ENCODE measurements at regions not wholly inside any gene's neighbourhood (a gene's known extent, or its start where the extent isn't known, plus 50 kb on each side); places are given as distances from the start of the nearest gene placed in this dataset.

DNA sequence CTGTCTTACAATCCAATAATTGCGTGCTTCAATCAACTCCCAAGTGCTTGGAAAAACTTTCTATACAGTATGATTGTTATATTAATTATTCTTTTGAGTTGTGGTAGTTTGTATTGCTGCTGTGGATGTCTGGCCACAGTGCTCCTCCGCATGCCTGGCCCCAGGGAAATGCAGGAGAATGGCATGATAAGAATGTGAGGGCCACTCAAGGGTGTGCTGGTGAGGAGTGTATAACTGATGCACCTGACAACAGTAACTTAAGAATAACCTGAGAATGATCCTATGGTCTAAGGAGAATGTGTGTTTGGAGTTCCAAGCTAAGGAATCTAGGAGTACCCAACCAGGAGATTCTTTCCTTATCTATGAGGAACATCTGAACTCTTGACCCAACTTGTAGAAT lies 152.9 kb upstream of the APC start (continued):
- TF ChIP-seq ZNF462 (CRISPR knock-in tag; IDR thresholded peaks at IDR 0.05) (no peak), ZNF114 (CRISPR knock-in tag; IDR thresholded peaks at IDR 0.05) (no peak), CREB1 (CRISPR knock-in tag; IDR thresholded peaks at IDR 0.05; ENCODE audit: low read depth) (no peak), REST (IDR thresholded peaks at IDR 0.05; ENCODE audit: unreplicated experiment) (no peak), ZNF331 (CRISPR knock-in tag; IDR thresholded peaks at IDR 0.05; ENCODE audit: low read depth) (no peak), ETS1 (IDR thresholded peaks at IDR 0.05) (no peak), STAT1 (IDR thresholded peaks at IDR 0.05; ENCODE audit: unreplicated experiment) (no peak), JUNB (IDR thresholded peaks at IDR 0.05; ENCODE audit: unreplicated experiment) (no peak), NANOG (IDR thresholded peaks at IDR 0.05; ENCODE audit: borderline replicate concordance) (no peak)

Measured in GM23338 (cell line).